CD4-positive, CD25-positive, alpha-beta regulatory T cell (primary cell): ENCODE measurements at regions not wholly inside any gene's neighbourhood (a gene's known extent, or its start where the extent isn't known, plus 50 kb on each side); places are given as distances from the start of the nearest gene placed in this dataset.

Experiments
- ATAC-seq, 2 donors: fragments of 150-1000 bp; cut with Tn5 transposase; one replicate each; pipeline ENCODE4 v1.10.0; 2021; ENCODE audit warnings: low read depth in 2 of 2, moderate number of reproducible peaks in 2 of 2, moderate library complexity in 1 of 2
- DNase-seq, 3 donors: peaks; one replicate each; pipeline versions ENCODE4 v3.0.0 to v3.0.0-alpha.2; 2012 to 2022; ENCODE audit warnings: mixed read lengths in 1 of 3
- H3K27ac ChIP-seq: one replicate; pipeline ENCODE4 v1.7.0; 2013; ENCODE audit warnings: mild to moderate bottlenecking, low read length; ENCODE audit not compliant: insufficient read depth, poor library complexity, severe bottlenecking
- H3K27me3 ChIP-seq: one replicate; pipeline ENCODE4 v1.7.0; 2013; ENCODE audit warnings: low read length; ENCODE audit not compliant: control insufficient read depth, insufficient read depth
- H3K36me3 ChIP-seq: one replicate; pipeline ENCODE4 v1.7.0; 2013; ENCODE audit warnings: mild to moderate bottlenecking, low read length, moderate library complexity; ENCODE audit not compliant: control insufficient read depth, insufficient read depth
- H3K4me1 ChIP-seq: 2 replicates; pipeline ENCODE4 v1.7.0; 2013; ENCODE audit warnings: mild to moderate bottlenecking, low read length; ENCODE audit not compliant: insufficient read depth, control insufficient read depth, poor library complexity, severe bottlenecking
- H3K4me3 ChIP-seq: one replicate; pipeline ENCODE4 v1.7.0; 2013; ENCODE audit warnings: low read depth, mild to moderate bottlenecking, low read length, moderate library complexity
- H3K9me3 ChIP-seq, 2 experiments: 1 replicate in 1 of 2; 2 replicates in 1 of 2; pipeline ENCODE4 v1.7.0; 2013; ENCODE audit warnings: low read length in 2 of 2, mild to moderate bottlenecking in 1 of 2, moderate library complexity in 1 of 2; ENCODE audit not compliant: control insufficient read depth in 2 of 2
- H3K27ac Mint-ChIP-seq, 3 donors: one replicate each; pipeline ENCODE4 v1.8.0; 2020 to 2022; ENCODE audit warnings: mild to moderate bottlenecking in 3 of 3, mixed read lengths in 3 of 3, moderate library complexity in 2 of 3
- H3K27me3 Mint-ChIP-seq: one replicate; pipeline ENCODE4 v1.8.0; 2022; ENCODE audit warnings: mild to moderate bottlenecking, mixed read lengths
- H3K36me3 Mint-ChIP-seq: one replicate; pipeline ENCODE4 v1.8.0; 2020; ENCODE audit warnings: mixed read lengths
- H3K4me1 Mint-ChIP-seq, 4 donors: one replicate each; pipeline ENCODE4 v1.8.0; 2020 to 2022; ENCODE audit warnings: mixed read lengths in 4 of 4, mild to moderate bottlenecking in 1 of 4
- H3K4me3 Mint-ChIP-seq, 4 donors: one replicate each; pipeline ENCODE4 v1.8.0; 2020 to 2022; ENCODE audit warnings: mild to moderate bottlenecking in 4 of 4, mixed read lengths in 4 of 4, moderate library complexity in 3 of 4
- H3K9me3 Mint-ChIP-seq, 7 donors: one replicate each; pipeline ENCODE4 v1.8.0; 2020 to 2022; ENCODE audit warnings: mixed read lengths in 7 of 7, mild to moderate bottlenecking in 3 of 7, moderate library complexity in 2 of 7

- H3K36me3 Mint-ChIP-seq: no peaks in the 10 kb centered on the region
These were observed 185.8 kb downstream of the TRAM1L1 start for GRCh38 chr4:116899561-116899960.

GRCh38 chr4:116885579-116885978 is 199.8 kb downstream of the TRAM1L1 start:
- H3K27me3 ChIP-seq: no peaks in the 10 kb centered on the region
- Mint-ChIP-seq H3K4me1 (no peaks in the 10 kb centered on the region), H3K4me3 (no peak overlapping the region), H3K36me3 (no peaks in the 10 kb centered on the region), H3K27me3 (no peaks in the 10 kb centered on the region), H3K27ac (no peak overlapping the region), H3K9me3 (peaks cover 2 to 15% (median 3%) of the 10 kb centered on the region in 7 donors)
- H3K36me3 ChIP-seq: no peaks in the 10 kb centered on the region
- DNase-seq (no peak), ATAC-seq (no peak)
- H3K9me3 ChIP-seq: no peaks in the 10 kb centered on the region
- H3K4me1 ChIP-seq: no peaks in the 10 kb centered on the region
- H3K4me3 ChIP-seq: no peak overlapping the region
- H3K27ac ChIP-seq: no peak overlapping the region

More at GRCh38 chr4:116899561-116899960, 185.8 kb downstream of the TRAM1L1 start:
- H3K27ac ChIP-seq: no peak overlapping the region
- H3K9me3 ChIP-seq: peaks cover 0 to 5% of the 10 kb centered on the region in 2 experiments
- H3K4me3 ChIP-seq: no peak overlapping the region
- Mint-ChIP-seq H3K9me3 (peaks cover 0 to 25% (median 3%) of the 10 kb centered on the region in 7 donors), H3K4me3 (no peak overlapping the region), H3K27ac (no peak overlapping the region), H3K4me1 (no peaks in the 10 kb centered on the region), H3K27me3 (no peaks in the 10 kb centered on the region)
- ATAC-seq: no peak
- no peak for DNase-seq
- H3K4me1 ChIP-seq: no peaks in the 10 kb centered on the region
- H3K27me3 ChIP-seq: no peaks in the 10 kb centered on the region
- no peaks in the 10 kb centered on the region for H3K36me3 ChIP-seq

GRCh38 chr4:116882503-116882902 is 202.9 kb downstream of the TRAM1L1 start:
- Mint-ChIP-seq H3K4me1 (no peaks in the 10 kb centered on the region), H3K27ac (no peak overlapping the region), H3K9me3 (peaks cover 0 to 15% (median 3%) of the 10 kb centered on the region in 7 donors), H3K27me3 (no peaks in the 10 kb centered on the region), H3K36me3 (no peaks in the 10 kb centered on the region), H3K4me3 (no peak overlapping the region)
- DNase-seq (no peak), ATAC-seq (no peak)
- Histone ChIP-seq H3K4me1 (no peaks in the 10 kb centered on the region), H3K27me3 (no peaks in the 10 kb centered on the region), H3K9me3 (no peaks in the 10 kb centered on the region), H3K36me3 (no peaks in the 10 kb centered on the region), H3K4me3 (no peak overlapping the region), H3K27ac (no peak overlapping the region)

GRCh38 chr4:116881077-116881476 is 204.3 kb downstream of the TRAM1L1 start:
- H3K27me3 ChIP-seq: no peaks in the 10 kb centered on the region
- H3K4me1 Mint-ChIP-seq: no peaks in the 10 kb centered on the region
- no peak overlapping the region for H3K27ac Mint-ChIP-seq
- ATAC-seq (no peak), DNase-seq (no peak)
- H3K27ac ChIP-seq: no peak overlapping the region
- no peak overlapping the region for H3K4me3 Mint-ChIP-seq
- no peaks in the 10 kb centered on the region for H3K4me1 ChIP-seq
- H3K36me3 ChIP-seq: no peaks in the 10 kb centered on the region
- H3K9me3 Mint-ChIP-seq: peaks cover 0 to 12% (median 3%) of the 10 kb centered on the region in 7 donors
- H3K27me3 Mint-ChIP-seq: no peaks in the 10 kb centered on the region
- H3K4me3 ChIP-seq: no peak overlapping the region
- no peaks in the 10 kb centered on the region for H3K36me3 Mint-ChIP-seq
- no peaks in the 10 kb centered on the region for H3K9me3 ChIP-seq

GRCh38 chr4:116880625-116881024 is 204.8 kb downstream of the TRAM1L1 start:
- Mint-ChIP-seq H3K36me3 (no peaks in the 10 kb centered on the region), H3K4me3 (no peak overlapping the region), H3K27ac (no peak overlapping the region), H3K4me1 (no peaks in the 10 kb centered on the region), H3K27me3 (no peaks in the 10 kb centered on the region), H3K9me3 (peaks cover 0 to 11% (median 3%) of the 10 kb centered on the region in 7 donors)
- Histone ChIP-seq H3K27ac (no peak overlapping the region), H3K27me3 (no peaks in the 10 kb centered on the region), H3K4me3 (no peak overlapping the region), H3K36me3 (no peaks in the 10 kb centered on the region), H3K9me3 (no peaks in the 10 kb centered on the region), H3K4me1 (no peaks in the 10 kb centered on the region)
- no peak for DNase-seq
- ATAC-seq: no peak

GRCh38 chr4:116878280-116878679 is 207.1 kb downstream of the TRAM1L1 start:
- Mint-ChIP-seq H3K4me3 (no peak overlapping the region), H3K27me3 (no peaks in the 10 kb centered on the region), H3K4me1 (no peaks in the 10 kb centered on the region), H3K27ac (no peak overlapping the region), H3K9me3 (peaks cover 0 to 7% (median 2%) of the 10 kb centered on the region in 7 donors), H3K36me3 (no peaks in the 10 kb centered on the region)
- Histone ChIP-seq H3K36me3 (no peaks in the 10 kb centered on the region), H3K27ac (no peak overlapping the region), H3K4me1 (no peaks in the 10 kb centered on the region), H3K9me3 (no peaks in the 10 kb centered on the region), H3K27me3 (no peaks in the 10 kb centered on the region), H3K4me3 (no peak overlapping the region)
- no peak for DNase-seq
- no peak for ATAC-seq

- ATAC-seq: no peak
- H3K9me3 ChIP-seq: no peaks in the 10 kb centered on the region
- no peak overlapping the region for H3K27ac ChIP-seq
- no peaks in the 10 kb centered on the region for H3K36me3 Mint-ChIP-seq
- peaks cover 0 to 6% (median under 1%) of the 10 kb centered on the region in 7 donors for H3K9me3 Mint-ChIP-seq
- H3K27me3 Mint-ChIP-seq: no peaks in the 10 kb centered on the region
- H3K4me3 ChIP-seq: no peak overlapping the region
- no peaks in the 10 kb centered on the region for H3K4me1 ChIP-seq
- H3K36me3 ChIP-seq: no peaks in the 10 kb centered on the region
- H3K27ac Mint-ChIP-seq: no peak overlapping the region
- DNase-seq: no peak
- no peaks in the 10 kb centered on the region for H3K4me1 Mint-ChIP-seq
- no peaks in the 10 kb centered on the region for H3K27me3 ChIP-seq
- no peak overlapping the region for H3K4me3 Mint-ChIP-seq
These were observed 208.3 kb downstream of the TRAM1L1 start for GRCh38 chr4:116877069-116877468.

- Mint-ChIP-seq H3K27ac (no peak overlapping the region), H3K4me3 (no peak overlapping the region), H3K27me3 (no peaks in the 10 kb centered on the region), H3K4me1 (no peaks in the 10 kb centered on the region), H3K9me3 (peaks cover 0 to 5% (median 2%) of the 10 kb centered on the region in 7 donors), H3K36me3 (no peaks in the 10 kb centered on the region)
- Histone ChIP-seq H3K4me3 (no peak overlapping the region), H3K4me1 (no peaks in the 10 kb centered on the region), H3K9me3 (no peaks in the 10 kb centered on the region), H3K27me3 (no peaks in the 10 kb centered on the region), H3K36me3 (no peaks in the 10 kb centered on the region), H3K27ac (no peak overlapping the region)
- DNase-seq: no peak
- no peak for ATAC-seq
These were observed 212.4 kb downstream of the TRAM1L1 start for GRCh38 chr4:116872941-116873340.
